Heart left ventricle (tissue), 13 donors: ENCODE measurements at regions not wholly inside any gene's neighbourhood (a gene's known extent, or its start where the extent isn't known, plus 50 kb on each side); places are given as distances from the start of the nearest gene placed in this dataset.

Experiments
- POLR2A ChIP-seq, 2 donors: fragments of 450-650 bp; IDR thresholded peaks; one replicate each; pipeline ENCODE4 v1.6.1; 2017; ENCODE audit warnings: antibody characterized with exemption in 2 of 2, mild to moderate bottlenecking in 2 of 2, moderate library complexity in 2 of 2
- TF ChIP-seq, protein P1 (sequence below), 12 donors: fragments of 200-600 bp; sonication (generic) in 4 of 12; IDR thresholded peaks; one replicate each; pipeline versions ENCODE4 v1.5.0 to v1.8.0; 2018 to 2022; ENCODE audit warnings: antibody characterized with exemption in 12 of 12, mild to moderate bottlenecking in 5 of 12
- donor health status: ischemic (EF 13 %, LVEDD 7.1; RV severe dilation, severe dysfunction).
- donor health status: DM: no; HTN: yes; CAD: no.
- donor health status: DM: no; HTN: no; CAD: no.
- donor health status: ischemic (EF 25% LVEDD 6.9; RV normal size, moderate dysfunction).
- donor health status: ischemic (EF 25% LVEDD 5.7; RV mildly dilated, moderate dysfunction).
- donor health status: ischemic (EF 35%, LVEDD 5.7; RV mildly dilated, moderate dysfunction).
- donor health status: nonischemic (EF 11% LVEDD 7.7; RV severe dilation, severe dysfunction).
- donor health status: DM: yes; HTN: yes; CAD: no.
- donor health status: PGD.
- donor health status: ischemic (EF 29% LVEDD 5.4; RV normal size, mild dysfunction).
- donor health status: nonischemic (EF 23%, LVEDD 6.1; RV moderate dilation, normal function).

DNA sequence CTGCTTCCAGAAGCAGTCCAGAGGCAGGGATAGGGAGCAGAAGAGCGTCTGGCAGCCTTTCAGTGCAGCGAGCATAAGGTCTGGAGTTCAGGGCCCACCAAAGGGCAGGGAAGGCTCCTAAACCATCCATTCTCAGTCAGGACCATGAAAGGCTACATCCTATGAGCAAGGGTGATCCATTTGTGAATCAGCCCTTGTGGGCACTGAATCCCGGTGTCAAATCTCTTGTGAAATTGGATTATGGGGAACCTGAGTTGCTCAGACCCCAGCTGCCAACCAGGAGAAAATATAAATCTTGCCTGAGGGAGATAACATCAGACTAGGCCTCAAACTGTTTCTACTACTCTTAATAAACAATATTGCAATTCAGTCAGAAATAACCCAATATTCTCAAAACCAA lies 204.4 kb downstream of the SYK start:
- TF ChIP-seq POLR2A (IDR thresholded peaks at IDR 0.05) = no peak
- TF ChIP-seq, protein P1, sequence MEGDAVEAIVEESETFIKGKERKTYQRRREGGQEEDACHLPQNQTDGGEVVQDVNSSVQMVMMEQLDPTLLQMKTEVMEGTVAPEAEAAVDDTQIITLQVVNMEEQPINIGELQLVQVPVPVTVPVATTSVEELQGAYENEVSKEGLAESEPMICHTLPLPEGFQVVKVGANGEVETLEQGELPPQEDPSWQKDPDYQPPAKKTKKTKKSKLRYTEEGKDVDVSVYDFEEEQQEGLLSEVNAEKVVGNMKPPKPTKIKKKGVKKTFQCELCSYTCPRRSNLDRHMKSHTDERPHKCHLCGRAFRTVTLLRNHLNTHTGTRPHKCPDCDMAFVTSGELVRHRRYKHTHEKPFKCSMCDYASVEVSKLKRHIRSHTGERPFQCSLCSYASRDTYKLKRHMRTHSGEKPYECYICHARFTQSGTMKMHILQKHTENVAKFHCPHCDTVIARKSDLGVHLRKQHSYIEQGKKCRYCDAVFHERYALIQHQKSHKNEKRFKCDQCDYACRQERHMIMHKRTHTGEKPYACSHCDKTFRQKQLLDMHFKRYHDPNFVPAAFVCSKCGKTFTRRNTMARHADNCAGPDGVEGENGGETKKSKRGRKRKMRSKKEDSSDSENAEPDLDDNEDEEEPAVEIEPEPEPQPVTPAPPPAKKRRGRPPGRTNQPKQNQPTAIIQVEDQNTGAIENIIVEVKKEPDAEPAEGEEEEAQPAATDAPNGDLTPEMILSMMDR (IDR thresholded peaks at IDR 0.05) = no peak
